Right renal cortex interstitium (tissue), 3 donors: ENCODE measurements at regions not wholly inside any gene's neighbourhood (a gene's known extent, or its start where the extent isn't known, plus 50 kb on each side); places are given as distances from the start of the nearest gene placed in this dataset.

ENCODE experiments used
- DNase-seq, 3 donors: peaks; one replicate each; pipeline ENCODE4 v3.0.0-alpha.2; 2013; ENCODE audit warnings: low read depth in 3 of 3, low spot score in 2 of 3

DNA sequence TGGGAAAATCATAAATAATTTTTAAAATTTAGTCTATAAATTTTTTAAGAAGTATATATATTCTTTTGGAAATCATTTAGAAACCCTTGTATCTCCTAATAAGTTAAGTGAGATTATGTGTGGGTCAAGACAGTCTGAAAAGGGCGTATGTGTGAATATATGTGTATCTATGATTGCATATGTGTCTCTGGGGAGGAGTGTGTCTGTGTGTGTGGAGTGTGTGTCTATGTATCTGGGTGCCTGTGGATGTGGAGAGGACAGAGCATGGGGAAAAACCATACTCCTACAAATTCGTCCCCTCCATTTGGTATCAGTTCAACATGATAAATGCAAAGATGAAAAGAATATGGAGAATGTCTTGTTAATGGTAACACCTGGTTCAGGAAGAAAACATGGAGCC is 342.0 kb upstream of the ACTBL2 start:
- no peak for DNase-seq

DNA sequence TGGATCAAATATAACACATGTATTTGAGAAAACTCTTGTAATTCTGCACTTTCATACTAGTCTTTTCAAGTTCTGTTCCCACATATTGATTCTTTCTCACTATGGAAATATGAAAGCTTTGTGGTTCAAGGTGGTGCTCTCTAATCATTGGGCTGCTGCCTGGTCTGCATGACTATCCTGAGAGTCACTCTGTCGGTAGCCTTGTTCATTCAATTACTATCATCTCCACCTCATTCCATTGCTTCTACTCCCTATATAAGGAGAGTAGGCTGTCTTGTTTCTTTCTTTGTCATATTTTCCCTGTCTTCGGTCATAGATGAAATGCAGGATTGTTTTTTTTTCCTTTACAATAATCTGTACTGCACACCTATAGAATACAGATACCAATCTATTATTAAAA is 341.4 kb upstream of the ACTBL2 start:
- no peak for DNase-seq

GRCh38 chr5:57822651-57823050 is 340.0 kb upstream of the ACTBL2 start:
- DNase-seq = no peak

DNA sequence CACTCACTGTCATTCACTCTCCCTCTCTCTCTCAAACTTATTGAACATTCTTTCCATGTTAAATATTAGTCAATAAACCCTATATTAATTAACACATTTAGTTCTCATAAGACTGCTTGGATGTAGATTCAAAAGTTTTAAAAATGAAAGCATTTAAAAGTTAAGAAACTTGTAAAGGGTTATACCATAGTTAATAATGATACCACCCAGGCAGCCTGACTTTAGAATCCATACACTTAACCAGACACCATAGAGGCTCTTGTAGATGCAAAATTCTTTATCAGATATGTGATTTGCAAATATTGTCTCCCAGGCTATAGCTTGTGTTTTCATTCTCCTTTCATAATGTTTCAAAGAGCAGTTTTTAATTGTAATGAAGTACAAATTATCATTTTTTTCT is 335.8 kb upstream of the ACTBL2 start:
- no peak for DNase-seq

- no peak for DNase-seq
Observed at GRCh38 chr5:57817924-57818323, 335.3 kb upstream of the ACTBL2 start.

DNA sequence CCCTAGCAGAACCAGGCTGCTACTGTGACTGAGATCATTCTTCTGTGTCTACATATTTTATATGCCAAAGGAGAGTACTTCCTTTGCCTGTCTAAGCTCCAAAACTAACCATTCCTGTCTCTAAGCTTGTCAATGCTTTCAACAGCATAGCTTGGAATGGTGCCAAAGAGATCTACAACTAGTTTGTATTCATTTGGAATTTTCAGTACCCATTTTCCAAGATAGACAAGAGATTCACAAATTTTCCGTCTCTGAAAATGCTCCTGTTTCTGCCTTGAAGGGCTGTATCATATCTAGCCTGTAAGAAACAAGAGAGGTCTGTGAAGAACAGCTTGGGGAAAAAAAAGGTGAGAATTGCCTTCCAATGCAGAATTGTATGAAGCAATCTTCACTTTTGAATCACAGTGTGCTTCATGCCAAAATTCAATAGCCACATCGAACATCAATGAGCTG is 334.4 kb upstream of the ACTBL2 start:
- no peak for DNase-seq

GRCh38 chr5:57816108-57816507 is 333.5 kb upstream of the ACTBL2 start:
- no peak for DNase-seq

DNA sequence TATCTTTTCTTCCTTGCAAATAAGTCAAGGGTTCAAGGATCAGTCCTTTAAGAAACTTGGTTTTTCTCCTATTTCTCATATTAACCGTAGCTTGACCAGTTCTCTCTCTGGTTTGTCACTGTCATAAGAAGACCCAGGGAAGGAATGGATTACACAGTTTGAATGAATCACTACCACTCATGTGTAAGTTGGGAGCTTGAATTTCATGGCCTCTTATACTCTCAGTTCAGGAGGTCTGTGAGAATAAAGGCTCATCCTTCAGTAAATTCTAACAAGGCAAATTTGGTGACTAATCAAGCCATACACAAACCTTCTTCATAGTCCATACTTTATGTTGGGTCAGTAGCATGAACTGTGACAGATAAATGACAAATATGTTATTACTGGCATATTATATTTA is 323.1 kb upstream of the ACTBL2 start:
- no peak for DNase-seq

- DNase-seq = no peak
Observed at GRCh38 chr5:57805170-57805569, 322.6 kb upstream of the ACTBL2 start.

GRCh38 chr5:57804505-57804904 is 321.9 kb upstream of the ACTBL2 start:
- no peak for DNase-seq

GRCh38 chr5:57804007-57804444 is 321.4 kb upstream of the ACTBL2 start:
- DNase-seq = no peak

- DNase-seq = no peak
Observed at GRCh38 chr5:57802131-57802530, 319.5 kb upstream of the ACTBL2 start.

- no peak for DNase-seq
Observed at GRCh38 chr5:57795203-57795602, 312.6 kb upstream of the ACTBL2 start.

DNA sequence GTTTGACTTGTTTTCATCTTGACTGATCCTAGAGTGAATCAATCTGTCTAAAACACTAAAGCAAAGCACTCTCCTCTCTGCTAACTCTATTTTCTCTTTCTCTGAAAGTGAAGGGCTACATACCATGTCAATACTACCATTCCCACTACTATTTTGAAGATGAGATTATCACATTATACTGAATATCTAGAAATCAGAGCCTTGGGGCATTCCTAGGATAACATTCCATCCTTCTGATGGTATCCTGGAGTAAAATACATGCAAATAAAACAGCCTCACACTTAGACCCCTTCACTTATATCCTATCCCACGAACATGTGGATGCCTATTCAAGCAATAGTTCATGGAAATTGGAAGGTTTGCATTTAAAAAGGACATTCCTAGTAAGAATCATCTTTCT is 309.3 kb upstream of the ACTBL2 start:
- DNase-seq = no peak

GRCh38 chr5:57785946-57786345 is 303.3 kb upstream of the ACTBL2 start:
- no peak for DNase-seq

- DNase-seq = no peak
Observed at GRCh38 chr5:57784121-57784520, 301.5 kb upstream of the ACTBL2 start.

- DNase-seq = no peak
Observed at GRCh38 chr5:57783693-57784092, 301.1 kb upstream of the ACTBL2 start.

GRCh38 chr5:57780961-57781325 is 298.3 kb upstream of the ACTBL2 start:
- no peak for DNase-seq

DNA sequence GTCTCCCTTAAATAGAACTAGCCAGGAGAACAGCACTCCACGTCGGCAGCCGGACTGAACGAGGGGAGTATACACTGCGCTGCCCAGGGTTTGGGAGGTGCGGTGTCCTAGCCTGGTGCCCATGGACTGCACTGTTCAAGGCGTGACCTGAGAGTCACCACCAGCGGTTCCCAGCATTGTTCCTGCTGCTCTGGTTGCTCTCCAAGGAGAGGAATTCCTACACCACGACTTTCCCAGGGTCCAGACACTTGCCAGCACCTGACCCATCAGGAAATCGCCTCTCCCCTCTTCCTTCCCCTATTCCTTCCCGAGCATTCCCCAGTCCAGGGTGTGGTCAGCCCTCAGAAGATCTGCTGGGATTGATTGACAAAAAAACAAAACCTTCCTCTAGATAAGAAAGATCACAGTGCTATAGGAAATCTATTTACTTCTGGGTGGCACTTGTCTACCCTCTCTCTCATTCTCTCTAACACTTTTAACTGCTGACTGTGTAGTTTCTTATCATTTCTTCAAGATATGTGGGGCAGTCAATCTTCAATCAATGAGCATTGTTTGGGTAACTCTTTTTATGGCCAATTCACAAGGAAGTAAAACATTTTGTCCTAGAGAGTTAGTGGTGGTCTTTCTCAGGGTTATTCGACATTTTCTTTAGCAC is 297.8 kb upstream of the ACTBL2 start:
- no peak for DNase-seq

DNA sequence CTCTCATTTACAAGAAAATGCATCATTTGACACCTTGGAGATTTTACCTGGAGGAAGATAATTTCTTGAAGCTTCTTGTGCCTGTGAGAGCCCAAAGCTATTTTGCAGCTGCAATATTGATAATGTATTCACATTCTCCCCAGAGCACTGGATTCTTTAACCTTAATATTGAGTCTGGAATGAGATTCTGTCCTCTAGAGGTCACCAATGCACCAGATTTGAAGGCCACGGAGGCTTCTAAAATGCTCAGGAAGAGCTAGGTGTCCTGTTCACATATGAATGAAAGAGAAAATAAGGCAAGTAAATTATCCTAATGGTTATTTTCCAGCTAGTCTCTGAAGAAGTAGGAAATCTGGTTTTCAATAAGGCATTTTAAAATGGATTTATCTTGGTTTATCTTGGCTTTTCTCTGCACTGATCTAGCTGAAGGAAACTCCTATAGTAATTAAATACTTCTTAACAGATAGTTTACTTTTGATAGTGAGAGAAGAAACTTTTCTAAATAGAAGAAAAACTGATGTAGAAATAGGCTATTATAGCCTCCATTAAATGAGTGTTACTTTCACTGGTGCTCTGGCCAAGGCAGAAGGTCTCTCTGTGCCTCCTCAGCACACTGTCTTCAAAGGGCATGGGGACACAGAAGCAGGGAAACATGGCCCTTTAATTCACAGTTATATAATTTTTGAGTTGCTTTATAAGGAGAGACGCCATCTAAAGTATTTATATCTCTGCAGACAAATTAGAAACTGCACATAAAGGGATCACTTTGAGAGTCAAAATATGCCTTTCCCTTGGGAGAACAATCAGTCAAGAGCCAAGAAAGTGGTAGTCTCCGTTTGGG is 297.0 kb upstream of the ACTBL2 start:
- DNase-seq = peak in 2 of 3 donors; percentile 36 to 59

GRCh38 chr5:57778501-57779091 is 296.0 kb upstream of the ACTBL2 start:
- no peak for DNase-seq

DNA sequence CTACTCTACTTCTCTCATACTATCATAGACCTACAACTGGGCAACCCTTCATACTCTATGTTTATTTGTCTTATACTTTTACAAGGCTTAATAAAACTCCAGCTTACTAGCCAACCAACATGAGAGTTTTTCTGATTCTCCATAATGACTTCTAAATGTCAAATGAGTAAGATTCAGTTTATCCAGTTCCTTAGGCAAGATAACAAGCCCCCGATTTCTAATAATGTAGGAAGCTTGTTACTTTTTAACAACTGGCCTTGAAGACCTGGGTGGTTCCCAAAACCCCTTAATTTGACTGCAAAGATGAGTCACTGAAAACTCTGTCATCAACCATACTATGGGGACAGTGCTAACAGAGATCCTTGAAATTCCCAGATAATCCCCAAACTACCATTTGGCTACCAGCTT is 294.6 kb upstream of the ACTBL2 start:
- no peak for DNase-seq
